ENCODE measurements at regions not wholly inside any gene's neighbourhood (a gene's known extent, or its start where the extent isn't known, plus 50 kb on each side); places are given as distances from the start of the nearest gene placed in this dataset.

DNA sequence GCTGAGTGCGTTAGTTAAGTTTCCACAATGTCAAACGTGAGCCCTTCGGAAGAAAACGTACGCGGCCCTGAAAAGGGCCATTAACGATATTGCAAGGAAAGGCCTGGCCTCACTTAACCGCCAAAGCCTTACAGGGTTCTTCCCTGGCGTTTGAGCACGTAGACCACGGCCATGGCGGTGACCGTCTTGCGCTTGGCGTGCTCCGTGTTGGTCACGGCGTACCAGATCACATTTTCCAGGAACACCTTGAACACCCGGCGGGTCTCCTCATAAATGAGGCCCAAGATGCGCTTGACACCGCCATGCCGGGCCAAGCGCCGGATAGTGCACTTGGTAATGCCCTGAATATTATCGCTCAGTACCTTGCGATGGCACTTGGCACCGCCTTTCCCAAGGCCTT is 118.4 kb upstream of the BTN3A2 start:
- TF ChIP-seq, protein P1, sequence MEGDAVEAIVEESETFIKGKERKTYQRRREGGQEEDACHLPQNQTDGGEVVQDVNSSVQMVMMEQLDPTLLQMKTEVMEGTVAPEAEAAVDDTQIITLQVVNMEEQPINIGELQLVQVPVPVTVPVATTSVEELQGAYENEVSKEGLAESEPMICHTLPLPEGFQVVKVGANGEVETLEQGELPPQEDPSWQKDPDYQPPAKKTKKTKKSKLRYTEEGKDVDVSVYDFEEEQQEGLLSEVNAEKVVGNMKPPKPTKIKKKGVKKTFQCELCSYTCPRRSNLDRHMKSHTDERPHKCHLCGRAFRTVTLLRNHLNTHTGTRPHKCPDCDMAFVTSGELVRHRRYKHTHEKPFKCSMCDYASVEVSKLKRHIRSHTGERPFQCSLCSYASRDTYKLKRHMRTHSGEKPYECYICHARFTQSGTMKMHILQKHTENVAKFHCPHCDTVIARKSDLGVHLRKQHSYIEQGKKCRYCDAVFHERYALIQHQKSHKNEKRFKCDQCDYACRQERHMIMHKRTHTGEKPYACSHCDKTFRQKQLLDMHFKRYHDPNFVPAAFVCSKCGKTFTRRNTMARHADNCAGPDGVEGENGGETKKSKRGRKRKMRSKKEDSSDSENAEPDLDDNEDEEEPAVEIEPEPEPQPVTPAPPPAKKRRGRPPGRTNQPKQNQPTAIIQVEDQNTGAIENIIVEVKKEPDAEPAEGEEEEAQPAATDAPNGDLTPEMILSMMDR (conservative IDR thresholded peaks at IDR 0.05; ENCODE audit: low read length): no peak
- no peak for TF ChIP-seq EZH2phosphoT487 (IDR thresholded peaks at IDR 0.05; ENCODE audit: borderline replicate concordance, low read depth, low read length)
